ENCODE measurements at regions not wholly inside any gene's neighbourhood (a gene's known extent, or its start where the extent isn't known, plus 50 kb on each side); places are given as distances from the start of the nearest gene placed in this dataset.

- Mint-ChIP-seq H3K9me3 (no peaks in the 10 kb centered on the region), H3K4me3 (no peak overlapping the region), H3K4me1 (ENCODE audit: unreplicated experiment) (no peaks in the 10 kb centered on the region), H3K36me3 (no peaks in the 10 kb centered on the region), H3K27me3 (peaks cover 15% of the 10 kb centered on the region), H3K27ac (no peak overlapping the region)
- no peak for DNase-seq (ENCODE audit: extremely low spot score, unreplicated experiment)
- TF ChIP-seq CTCF (conservative IDR thresholded peaks at IDR 0.05): no peak
Observed at GRCh38 chr10:63013755-63014154, 119.4 kb upstream of the NRBF2 start.

- no peak overlapping the region for H3K27ac Mint-ChIP-seq
- H3K9me3 Mint-ChIP-seq: no peaks in the 10 kb centered on the region
- no peak for TF ChIP-seq CTCF (conservative IDR thresholded peaks at IDR 0.05)
- peaks cover 15% of the 10 kb centered on the region for H3K27me3 Mint-ChIP-seq
- no peaks in the 10 kb centered on the region for H3K36me3 Mint-ChIP-seq
- no peaks in the 10 kb centered on the region for H3K4me1 Mint-ChIP-seq (ENCODE audit: unreplicated experiment)
- no peak for DNase-seq (ENCODE audit: extremely low spot score, unreplicated experiment)
- H3K4me3 Mint-ChIP-seq: no peak overlapping the region
Observed at GRCh38 chr10:63012623-63013022, 120.5 kb upstream of the NRBF2 start.

GRCh38 chr10:63010203-63010602 lies 122.9 kb upstream of the NRBF2 start:
- no peak for TF ChIP-seq CTCF (conservative IDR thresholded peaks at IDR 0.05)
- H3K27ac Mint-ChIP-seq: no peak overlapping the region
- no peaks in the 10 kb centered on the region for H3K36me3 Mint-ChIP-seq
- no peak for DNase-seq (ENCODE audit: extremely low spot score, unreplicated experiment)
- no peaks in the 10 kb centered on the region for H3K4me1 Mint-ChIP-seq (ENCODE audit: unreplicated experiment)
- peaks cover 18% of the 10 kb centered on the region for H3K27me3 Mint-ChIP-seq
- no peak overlapping the region for H3K4me3 Mint-ChIP-seq
- H3K9me3 Mint-ChIP-seq: no peaks in the 10 kb centered on the region

GRCh38 chr10:63008491-63008890 lies 124.6 kb upstream of the NRBF2 start:
- no peaks in the 10 kb centered on the region for H3K36me3 Mint-ChIP-seq
- DNase-seq (ENCODE audit: extremely low spot score, unreplicated experiment): no peak
- no peak for TF ChIP-seq CTCF (conservative IDR thresholded peaks at IDR 0.05)
- no peak overlapping the region for H3K4me3 Mint-ChIP-seq
- H3K27ac Mint-ChIP-seq: no peak overlapping the region
- H3K27me3 Mint-ChIP-seq: peaks cover 14% of the 10 kb centered on the region
- H3K4me1 Mint-ChIP-seq (ENCODE audit: unreplicated experiment): no peaks in the 10 kb centered on the region
- H3K9me3 Mint-ChIP-seq: no peaks in the 10 kb centered on the region

- Mint-ChIP-seq H3K36me3 (no peaks in the 10 kb centered on the region), H3K9me3 (no peaks in the 10 kb centered on the region), H3K27me3 (peaks cover 14% of the 10 kb centered on the region), H3K4me3 (no peak overlapping the region), H3K27ac (no peak overlapping the region), H3K4me1 (ENCODE audit: unreplicated experiment) (no peaks in the 10 kb centered on the region)
- no peak for DNase-seq (ENCODE audit: extremely low spot score, unreplicated experiment)
- TF ChIP-seq CTCF (conservative IDR thresholded peaks at IDR 0.05): no peak
Observed at GRCh38 chr10:63007112-63007511, 126.0 kb upstream of the NRBF2 start.

GRCh38 chr10:63005246-63005645 lies 127.9 kb upstream of the NRBF2 start:
- no peak for TF ChIP-seq CTCF (conservative IDR thresholded peaks at IDR 0.05)
- H3K27me3 Mint-ChIP-seq: peaks cover 15% of the 10 kb centered on the region
- no peak for DNase-seq (ENCODE audit: extremely low spot score, unreplicated experiment)
- H3K4me1 Mint-ChIP-seq (ENCODE audit: unreplicated experiment): no peaks in the 10 kb centered on the region
- H3K9me3 Mint-ChIP-seq: no peaks in the 10 kb centered on the region
- H3K27ac Mint-ChIP-seq: no peak overlapping the region
- no peaks in the 10 kb centered on the region for H3K36me3 Mint-ChIP-seq
- no peak overlapping the region for H3K4me3 Mint-ChIP-seq

Data from type B pancreatic cell (in vitro differentiated cells).